ENCODE measurements at regions not wholly inside any gene's neighbourhood (a gene's known extent, or its start where the extent isn't known, plus 50 kb on each side); places are given as distances from the start of the nearest gene placed in this dataset.
A peak's percentile ranks its signal among the peaks of the same experiment; 100 is the strongest.
"Not testable (repeated sequence)": the region's sequence is repeated elsewhere in the genome, so short reads cannot be mapped to it uniquely, and the experiment has no call there.

- Histone ChIP-seq H3K27me3 (replicated peaks; ENCODE audit: control insufficient read depth, insufficient read depth, low read length) (0 out of 2 replicates have a peak, but pooled peaks cover 1% of the 10 kb centered on the region), H3K36me3 (ENCODE audit: control insufficient read depth, insufficient read depth, low read length) (no peaks in the 10 kb centered on the region), H3K4me3 (replicated peaks; ENCODE audit: low read depth, low read length) (no peak overlapping the region)
- no peak for TF ChIP-seq CTCF (IDR thresholded peaks at IDR 0.05; ENCODE audit: insufficient read depth, low read length, poor library complexity, severe bottlenecking)
- no peak for DNase-seq (ENCODE audit: extremely low read depth, insufficient read length)
Measured at GRCh38 chr2:7094231-7094741, 177.1 kb downstream of the RNF144A start.

DNA sequence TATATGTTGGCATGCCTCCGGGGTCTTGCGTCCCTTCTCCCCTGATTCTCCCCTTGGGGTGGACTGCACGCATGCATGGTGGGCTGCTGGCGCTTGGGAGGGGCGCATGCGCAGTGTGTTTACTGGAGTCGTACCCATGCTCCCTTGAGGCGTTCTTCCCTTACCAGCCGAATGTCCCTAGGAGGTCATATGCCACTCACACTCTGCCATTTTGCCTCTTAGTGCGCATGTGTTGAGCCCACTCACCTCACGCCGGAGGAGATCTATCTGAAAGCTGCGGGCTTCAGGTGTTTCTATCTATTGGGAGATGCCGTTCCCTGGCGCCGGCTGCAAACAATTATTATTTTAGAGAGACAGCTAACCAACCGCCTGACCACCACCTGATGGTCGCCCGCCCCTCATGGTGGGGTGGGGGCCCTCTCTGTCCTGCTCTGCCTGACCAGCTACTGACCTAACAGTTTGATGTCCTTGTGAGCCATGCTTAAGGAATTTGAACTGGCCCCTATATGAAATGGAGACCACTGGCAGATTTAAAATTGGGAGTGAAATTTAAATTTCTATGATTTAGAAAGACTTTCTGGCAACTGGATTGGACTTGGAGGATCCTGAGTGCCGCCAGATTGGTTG lies 179.6 kb downstream of the RNF144A start:
- no peak for TF ChIP-seq CTCF (IDR thresholded peaks at IDR 0.05; ENCODE audit: insufficient read depth, low read length, poor library complexity, severe bottlenecking)
- no peak for DNase-seq (ENCODE audit: extremely low read depth, insufficient read length)
- Histone ChIP-seq H3K4me3 (replicated peaks; ENCODE audit: low read depth, low read length) (no peak overlapping the region), H3K36me3 (ENCODE audit: control insufficient read depth, insufficient read depth, low read length) (no peaks in the 10 kb centered on the region), H3K27me3 (replicated peaks; ENCODE audit: control insufficient read depth, insufficient read depth, low read length) (0 out of 2 replicates have a peak, but pooled peaks cover 1% of the 10 kb centered on the region)

GRCh38 chr2:7097353-7097895 lies 180.2 kb downstream of the RNF144A start:
- peak; percentile 98 for TF ChIP-seq CTCF (IDR thresholded peaks at IDR 0.05; ENCODE audit: insufficient read depth, low read length, poor library complexity, severe bottlenecking)
- peak overlapping the region; percentile 43 for H3K4me3 ChIP-seq (replicated peaks; ENCODE audit: low read depth, low read length)
- peak; percentile 74 for DNase-seq (ENCODE audit: extremely low read depth, insufficient read length)
- no peaks in the 10 kb centered on the region for H3K36me3 ChIP-seq (ENCODE audit: control insufficient read depth, insufficient read depth, low read length)
- H3K27me3 ChIP-seq (replicated peaks; ENCODE audit: control insufficient read depth, insufficient read depth, low read length): 0 out of 2 replicates have a peak, but pooled peaks cover 1% of the 10 kb centered on the region

GRCh38 chr2:7098816-7099215 lies 181.6 kb downstream of the RNF144A start:
- TF ChIP-seq CTCF (IDR thresholded peaks at IDR 0.05; ENCODE audit: insufficient read depth, low read length, poor library complexity, severe bottlenecking): no peak
- 0 out of 2 replicates have a peak, but pooled peaks cover 1% of the 10 kb centered on the region for H3K27me3 ChIP-seq (replicated peaks; ENCODE audit: control insufficient read depth, insufficient read depth, low read length)
- DNase-seq (ENCODE audit: extremely low read depth, insufficient read length): no peak
- no peaks in the 10 kb centered on the region for H3K36me3 ChIP-seq (ENCODE audit: control insufficient read depth, insufficient read depth, low read length)
- no peak overlapping the region for H3K4me3 ChIP-seq (replicated peaks; ENCODE audit: low read depth, low read length)

DNA sequence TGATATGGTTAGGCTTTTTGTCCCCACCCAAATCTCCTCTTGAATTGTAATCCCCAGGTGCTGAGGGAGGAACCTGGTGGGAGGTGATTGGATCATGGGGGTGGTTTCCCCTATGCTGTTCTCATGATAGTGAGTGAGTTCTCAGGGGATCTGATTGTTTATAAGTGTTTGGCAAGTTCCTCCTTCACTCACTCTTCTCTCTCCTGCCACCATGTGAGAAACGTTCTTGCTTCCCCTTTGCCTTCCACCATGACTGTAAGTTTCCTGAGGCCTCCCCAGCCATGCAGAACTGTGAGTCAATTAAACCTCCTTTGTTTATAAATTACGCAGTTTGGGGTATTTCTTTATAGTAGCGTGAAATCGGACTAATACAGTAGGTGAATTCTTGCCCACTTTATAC lies 182.5 kb downstream of the RNF144A start:
- H3K27me3 ChIP-seq (replicated peaks; ENCODE audit: control insufficient read depth, insufficient read depth, low read length); DNase-seq (ENCODE audit: extremely low read depth, insufficient read length); H3K36me3 ChIP-seq (ENCODE audit: control insufficient read depth, insufficient read depth, low read length); H3K4me3 ChIP-seq (replicated peaks; ENCODE audit: low read depth, low read length): not testable (repeated sequence)

- Histone ChIP-seq H3K27me3 (replicated peaks; ENCODE audit: control insufficient read depth, insufficient read depth, low read length) (no peaks in the 10 kb centered on the region), H3K4me3 (replicated peaks; ENCODE audit: low read depth, low read length) (no peak overlapping the region), H3K36me3 (ENCODE audit: control insufficient read depth, insufficient read depth, low read length) (no peaks in the 10 kb centered on the region)
- TF ChIP-seq CTCF (IDR thresholded peaks at IDR 0.05; ENCODE audit: insufficient read depth, low read length, poor library complexity, severe bottlenecking): no peak
- no peak for DNase-seq (ENCODE audit: extremely low read depth, insufficient read length)
Measured at GRCh38 chr2:7102826-7103225, 185.6 kb downstream of the RNF144A start.
